Panc1 (cell line): ENCODE measurements at regions not wholly inside any gene's neighbourhood (a gene's known extent, or its start where the extent isn't known, plus 50 kb on each side); places are given as distances from the start of the nearest gene placed in this dataset.

Experiments
- ATAC-seq: fragments of 200-7000 bp; cut with Tn5 transposase; 2 replicates; pipeline ENCODE4 v1.9.1; 2020; ENCODE audit warnings: mild to moderate bottlenecking, moderate library complexity
- BruUV-seq: library from RNA; stranded (reverse); fragments of 400-500 nt; replicated peaks from 2 replicates; lab custom pipeline; 2021; lab: Mats Ljungman, UMichigan
- CTCF ChIA-PET: fragments of 300-600 bp; sonication (Branson Sonifier 250); formaldehyde crosslinking; loops from one replicate; lab custom pipeline; 2022; ENCODE audit warnings: antibody characterized with exemption; lab: Charles Lee
- POLR2A ChIA-PET: fragments of 300-600 bp; sonication (Branson Sonifier 250); formaldehyde crosslinking; loops from one replicate; lab custom pipeline; 2022; ENCODE audit warnings: antibody characterized with exemption; lab: Charles Lee
- DNase-seq: peaks from one replicate; pipeline ENCODE4 v3.0.0-alpha.2; 2010; ENCODE audit warnings: low read depth, low spot score
- H3K27ac ChIP-seq: 2 replicates; pipeline ENCODE4 v1.5.1; 2011; ENCODE audit warnings: mild to moderate bottlenecking, low read length, inconsistent platforms
- H3K27me3 ChIP-seq: fragments of 200-500 bp; sonication (Bioruptor generic); 2 replicates; pipeline ENCODE4 v1.6.0; 2014; ENCODE audit warnings: low read length, inconsistent platforms; ENCODE audit not compliant: control insufficient read depth, insufficient read depth
- H3K36me3 ChIP-seq: fragments of 200-500 bp; sonication (Bioruptor generic); 2 replicates; pipeline ENCODE4 v1.5.1; 2014; ENCODE audit warnings: inconsistent platforms, mild to moderate bottlenecking, low read length, moderate library complexity; ENCODE audit not compliant: control insufficient read depth, insufficient read depth
- H3K4me1 ChIP-seq: 2 replicates; pipeline ENCODE4 v1.5.1; 2011; ENCODE audit warnings: inconsistent platforms, mild to moderate bottlenecking, low read length, moderate library complexity; ENCODE audit not compliant: control insufficient read depth, insufficient read depth
- H3K4me3 ChIP-seq, 2 experiments: 2 replicates each; pipeline ENCODE4 v1.5.1; 2011 to 2012; ENCODE audit warnings: low read depth in 2 of 2, low read length in 2 of 2, mild to moderate bottlenecking in 2 of 2, inconsistent platforms in 1 of 2, moderate library complexity in 1 of 2
- H3K9me3 ChIP-seq: fragments of 200-500 bp; sonication (Bioruptor generic); 2 replicates; pipeline ENCODE4 v1.5.1; 2014; ENCODE audit warnings: low read depth, mild to moderate bottlenecking, inconsistent platforms, low read length, moderate library complexity; ENCODE audit not compliant: control insufficient read depth, insufficient read depth
- POLR2AphosphoS5 ChIP-seq: IDR thresholded peaks from 2 replicates; pipeline ENCODE4 v1.6.1; 2012; ENCODE audit warnings: mild to moderate bottlenecking, low read depth, low read length, moderate library complexity
- REST ChIP-seq, 2 experiments: IDR thresholded peaks; 2 replicates each; pipeline ENCODE4 v1.6.1; 2011 to 2012; ENCODE audit warnings: low read depth in 2 of 2, control low read depth in 1 of 2, low read length in 1 of 2, mild to moderate bottlenecking in 1 of 2, moderate library complexity in 1 of 2; ENCODE audit not compliant: insufficient read depth in 1 of 2
- SIN3A ChIP-seq: IDR thresholded peaks from 2 replicates; pipeline ENCODE4 v1.6.1; 2012; ENCODE audit warnings: low read depth, mild to moderate bottlenecking, low read length, moderate library complexity, borderline replicate concordance; ENCODE audit not compliant: insufficient read depth
- TCF7L2 ChIP-seq: IDR thresholded peaks from 2 replicates; pipeline ENCODE4 v1.6.1; 2011; ENCODE audit warnings: mild to moderate bottlenecking, low read depth, low read length, inconsistent platforms
- in situ Hi-C: cut with HindIII; loops from 2 replicates; pipeline ENCODE4 v1.10.0; 2016; ENCODE audit warnings: low sequenced_read_pairs, low pct_unique_long_range_greater_than_20kb
- intact Hi-C: fragments of 100-400 bp; cut with micrococcal nuclease; formaldehyde crosslinking; loops from one replicate; pipeline ENCODE4 v1.10.0; 2022; ENCODE audit not compliant: unreplicated experiment
- TF ChIP-seq, protein P1 (sequence below): fragments of 450-650 bp; IDR thresholded peaks from 2 replicates; pipeline ENCODE4 v1.5.1; 2017; ENCODE audit warnings: mild to moderate bottlenecking

- Histone ChIP-seq H3K36me3 (no peaks in the 10 kb centered on the region), H3K27me3 (peaks cover 23% of the 10 kb centered on the region), H3K4me1 (no peaks in the 10 kb centered on the region), H3K27ac (no peak overlapping the region), H3K4me3 (no peak overlapping the region), H3K9me3 (no peaks in the 10 kb centered on the region)
- DNase-seq (no peak), ATAC-seq (no peak)
- no TSS peak for BruUV-seq
- in situ Hi-C loops, result no loop called here
- TF ChIP-seq SIN3A (no peak), TCF7L2 (no peak), REST (IDR thresholded peaks at IDR 0.05; ENCODE audit: insufficient read depth in 1 of 2, low read depth in 2 of 2, low read length in 1 of 2) (no peak), POLR2AphosphoS5 (no peak)
- TF ChIP-seq, protein P1, sequence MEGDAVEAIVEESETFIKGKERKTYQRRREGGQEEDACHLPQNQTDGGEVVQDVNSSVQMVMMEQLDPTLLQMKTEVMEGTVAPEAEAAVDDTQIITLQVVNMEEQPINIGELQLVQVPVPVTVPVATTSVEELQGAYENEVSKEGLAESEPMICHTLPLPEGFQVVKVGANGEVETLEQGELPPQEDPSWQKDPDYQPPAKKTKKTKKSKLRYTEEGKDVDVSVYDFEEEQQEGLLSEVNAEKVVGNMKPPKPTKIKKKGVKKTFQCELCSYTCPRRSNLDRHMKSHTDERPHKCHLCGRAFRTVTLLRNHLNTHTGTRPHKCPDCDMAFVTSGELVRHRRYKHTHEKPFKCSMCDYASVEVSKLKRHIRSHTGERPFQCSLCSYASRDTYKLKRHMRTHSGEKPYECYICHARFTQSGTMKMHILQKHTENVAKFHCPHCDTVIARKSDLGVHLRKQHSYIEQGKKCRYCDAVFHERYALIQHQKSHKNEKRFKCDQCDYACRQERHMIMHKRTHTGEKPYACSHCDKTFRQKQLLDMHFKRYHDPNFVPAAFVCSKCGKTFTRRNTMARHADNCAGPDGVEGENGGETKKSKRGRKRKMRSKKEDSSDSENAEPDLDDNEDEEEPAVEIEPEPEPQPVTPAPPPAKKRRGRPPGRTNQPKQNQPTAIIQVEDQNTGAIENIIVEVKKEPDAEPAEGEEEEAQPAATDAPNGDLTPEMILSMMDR, result no peak
- POLR2A ChIA-PET, result no interaction called here
- CTCF ChIA-PET, result no interaction called here
- intact Hi-C loops, result no loop called here
These were observed 181.1 kb upstream of the NECTIN1 start for GRCh38 chr11:119910051-119910450.

GRCh38 chr11:119909495-119909894 lies 180.5 kb upstream of the NECTIN1 start:
- BruUV-seq, result no TSS peak
- Histone ChIP-seq H3K27ac (no peak overlapping the region), H3K9me3 (no peaks in the 10 kb centered on the region), H3K27me3 (peaks cover 23% of the 10 kb centered on the region), H3K4me3 (no peak overlapping the region), H3K36me3 (no peaks in the 10 kb centered on the region), H3K4me1 (no peaks in the 10 kb centered on the region)
- CTCF ChIA-PET, result no interaction called here
- no peak for DNase-seq
- in situ Hi-C loops, result no loop called here
- POLR2A ChIA-PET, result no interaction called here
- ATAC-seq, result no peak
- TF ChIP-seq SIN3A (no peak), TCF7L2 (no peak), POLR2AphosphoS5 (no peak), REST (IDR thresholded peaks at IDR 0.05; ENCODE audit: insufficient read depth in 1 of 2, low read depth in 2 of 2, low read length in 1 of 2) (no peak)
- TF ChIP-seq, protein P1, result no peak
- intact Hi-C loops, result no loop called here
